ENCODE measurements at regions not wholly inside any gene's neighbourhood (a gene's known extent, or its start where the extent isn't known, plus 50 kb on each side); places are given as distances from the start of the nearest gene placed in this dataset.
A peak's percentile ranks its signal among the peaks of the same experiment; 100 is the strongest.

DNA sequence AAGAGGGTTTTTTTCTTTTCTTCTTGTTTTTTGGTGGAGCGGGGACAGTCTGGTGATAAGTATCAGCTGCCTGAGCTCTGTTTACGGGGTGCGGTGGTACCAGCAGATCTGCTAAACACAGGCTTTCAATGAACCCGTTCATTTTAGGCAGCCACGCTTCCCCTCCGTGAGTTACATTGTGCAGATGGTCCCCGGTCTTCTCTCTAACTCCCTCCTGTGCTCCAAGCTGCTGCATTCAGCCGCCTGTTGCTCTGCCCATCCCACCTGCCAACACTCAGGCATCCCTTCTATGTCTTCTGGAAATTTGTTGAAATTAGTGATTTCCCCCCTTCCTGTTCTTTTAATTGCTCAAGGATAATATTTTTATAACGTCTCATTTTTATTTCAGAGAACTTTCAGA, 82.1 kb upstream of the ELAC2 start:
- Mint-ChIP-seq H3K27me3 (ENCODE audit: low read depth) (peaks cover 10% of the 10 kb centered on the region), H3K9me3 (no peaks in the 10 kb centered on the region), H3K4me1 (peaks cover 6 to 10% of the 10 kb centered on the region in 2 experiments; a peak in 3 of 4 replicates), H3K36me3 (ENCODE audit: insufficient read depth in 1 of 3, low read depth in 3 of 3) (no peaks in the 10 kb centered on the region), H3K27ac (peak overlapping the region in 1 of 3 experiments; percentile 56; a peak in 1 of 7 replicates), H3K4me3 (no peak overlapping the region)
- H3K14ac ChIP-seq (ENCODE audit: insufficient read depth, low read length): no peak overlapping the region
- H3K4me2 ChIP-seq (ENCODE audit: insufficient read depth, insufficient read length, low read length): no peak overlapping the region
- H3K23ac ChIP-seq (ENCODE audit: insufficient read length, low read depth, low read length): no peak overlapping the region
- H3K4me1 ChIP-seq (ENCODE audit: insufficient read depth, low read length): no peaks in the 10 kb centered on the region
- H4K20me1 ChIP-seq (ENCODE audit: control insufficient read depth, insufficient read depth, insufficient read length): no peaks in the 10 kb centered on the region
- H3T11ph ChIP-seq (ENCODE audit: low read length): no peak overlapping the region
- H3K23me2 ChIP-seq (ENCODE audit: insufficient read length, low read depth, low read length, poor library complexity, severe bottlenecking): no peaks in the 10 kb centered on the region
- H4K5ac ChIP-seq (ENCODE audit: insufficient read length, low read depth, low read length): no peak overlapping the region
- H2BK20ac ChIP-seq (ENCODE audit: low read depth, low read length, poor library complexity, severe bottlenecking): no peak overlapping the region
- H3K79me1 ChIP-seq (ENCODE audit: insufficient read depth, low read depth, low read length, poor library complexity, severe bottlenecking): no peaks in the 10 kb centered on the region
- H3K9ac ChIP-seq (ENCODE audit: extremely low read depth, insufficient read length, low read length): no peak overlapping the region
- no peak overlapping the region for H2AFZ ChIP-seq (ENCODE audit: low read length)
- TF ChIP-seq, protein P1, sequence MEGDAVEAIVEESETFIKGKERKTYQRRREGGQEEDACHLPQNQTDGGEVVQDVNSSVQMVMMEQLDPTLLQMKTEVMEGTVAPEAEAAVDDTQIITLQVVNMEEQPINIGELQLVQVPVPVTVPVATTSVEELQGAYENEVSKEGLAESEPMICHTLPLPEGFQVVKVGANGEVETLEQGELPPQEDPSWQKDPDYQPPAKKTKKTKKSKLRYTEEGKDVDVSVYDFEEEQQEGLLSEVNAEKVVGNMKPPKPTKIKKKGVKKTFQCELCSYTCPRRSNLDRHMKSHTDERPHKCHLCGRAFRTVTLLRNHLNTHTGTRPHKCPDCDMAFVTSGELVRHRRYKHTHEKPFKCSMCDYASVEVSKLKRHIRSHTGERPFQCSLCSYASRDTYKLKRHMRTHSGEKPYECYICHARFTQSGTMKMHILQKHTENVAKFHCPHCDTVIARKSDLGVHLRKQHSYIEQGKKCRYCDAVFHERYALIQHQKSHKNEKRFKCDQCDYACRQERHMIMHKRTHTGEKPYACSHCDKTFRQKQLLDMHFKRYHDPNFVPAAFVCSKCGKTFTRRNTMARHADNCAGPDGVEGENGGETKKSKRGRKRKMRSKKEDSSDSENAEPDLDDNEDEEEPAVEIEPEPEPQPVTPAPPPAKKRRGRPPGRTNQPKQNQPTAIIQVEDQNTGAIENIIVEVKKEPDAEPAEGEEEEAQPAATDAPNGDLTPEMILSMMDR (conservative IDR thresholded peaks at IDR 0.05): no peak
- H4K91ac ChIP-seq (ENCODE audit: insufficient read length, low read depth, low read length): no peak overlapping the region
- H2BK12ac ChIP-seq (ENCODE audit: insufficient read length, low read depth, low read length): no peak overlapping the region
- H2AK5ac ChIP-seq (ENCODE audit: insufficient read length, low read length): no peak overlapping the region
- no CpG with 5 or more reads among the region's 9 CpGs for WGBS (ENCODE audit: extremely low coverage, insufficient read length, low lambda C conversion rate)
- 0 out of 2 replicates have a peak, but pooled peaks cover 1% of the 10 kb centered on the region for H3K27me3 ChIP-seq (ENCODE audit: insufficient read depth, low read length)
- no peak overlapping the region for H2BK5ac ChIP-seq (ENCODE audit: insufficient read length, low read length)
- no peak overlapping the region for H3K4ac ChIP-seq (ENCODE audit: low read depth, low read length)
- H3K9me3 ChIP-seq (ENCODE audit: control insufficient read depth, low read depth, low read length): no peaks in the 10 kb centered on the region
- H3K18ac ChIP-seq (ENCODE audit: insufficient read length, low read depth, low read length): no peak overlapping the region
- no peaks in the 10 kb centered on the region for H3K79me2 ChIP-seq (ENCODE audit: insufficient read depth, low read length)
- H3K56ac ChIP-seq (ENCODE audit: insufficient read length, low read depth, low read length): no peak overlapping the region
- no peak overlapping the region for H2BK120ac ChIP-seq (ENCODE audit: low read depth, low read length, poor library complexity, severe bottlenecking)
- no peak for DNase-seq
- H4K8ac ChIP-seq (replicated peaks; ENCODE audit: insufficient read length, low read depth, low read length): no peak overlapping the region
- H2BK15ac ChIP-seq (ENCODE audit: low read depth, low read length): no peak overlapping the region
- no peak overlapping the region for H3K27ac ChIP-seq (ENCODE audit: insufficient read length, low read depth, low read length)

All from H9 (cell line).